GM23248 (cell line): ENCODE measurements at regions not wholly inside any gene's neighbourhood (a gene's known extent, or its start where the extent isn't known, plus 50 kb on each side); places are given as distances from the start of the nearest gene placed in this dataset.

ENCODE experiments used
- EZH2 ChIP-seq: fragments of 200-600 bp; sonication (generic); IDR thresholded peaks from 2 replicates; pipeline ENCODE4 v1.6.1; 2018; ENCODE audit warnings: antibody characterized with exemption, mild to moderate bottlenecking; ENCODE audit not compliant: insufficient read depth, poor library complexity, severe bottlenecking
- EZH2phosphoT487 ChIP-seq: fragments of 200-600 bp; sonication (generic); IDR thresholded peaks from 2 replicates; pipeline ENCODE4 v1.6.1; 2018; ENCODE audit warnings: antibody characterized with exemption, moderate library complexity, mild to moderate bottlenecking, low read depth; ENCODE audit not compliant: insufficient read depth

DNA sequence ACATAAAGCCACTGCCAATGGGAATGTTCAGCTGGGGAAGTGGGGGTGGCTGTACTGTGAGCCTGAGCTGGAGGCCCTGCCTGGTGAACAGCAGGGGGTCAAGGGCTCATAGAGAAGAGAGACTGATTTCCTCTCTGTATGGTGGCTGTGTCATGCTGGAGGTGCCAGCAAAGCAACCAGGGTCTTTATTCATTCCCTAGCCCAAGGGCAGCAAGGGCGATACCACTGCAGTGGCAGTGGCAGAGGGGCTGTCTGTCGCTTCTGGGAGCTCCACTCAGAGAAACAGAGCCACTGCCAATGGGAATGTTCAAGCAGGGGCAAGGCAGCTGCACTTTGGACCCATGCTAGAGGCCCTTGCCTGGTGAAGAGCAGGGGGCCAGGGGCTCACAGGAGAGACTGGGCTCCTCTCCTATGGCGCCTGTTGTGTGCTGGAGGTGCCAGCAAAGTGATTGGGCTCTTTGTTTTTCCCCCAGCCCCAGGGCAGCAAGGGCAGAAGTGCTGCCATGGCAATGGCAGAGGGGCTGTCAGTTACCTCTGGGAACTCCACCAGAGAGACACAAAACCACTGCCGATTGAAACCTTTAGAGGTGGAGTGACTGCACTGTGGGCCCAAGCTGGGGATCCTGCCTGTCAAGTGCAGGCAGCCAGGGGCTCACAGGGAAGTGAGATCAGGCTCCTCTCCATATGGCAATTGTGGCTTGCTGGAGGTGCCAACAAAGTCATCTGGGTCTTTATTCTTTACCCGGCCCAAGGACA, 545.1 kb downstream of the SH2D4B start:
- TF ChIP-seq EZH2 = no peak
- TF ChIP-seq EZH2phosphoT487 = no peak
